GM19025 (cell line): ENCODE measurements at regions not wholly inside any gene's neighbourhood (a gene's known extent, or its start where the extent isn't known, plus 50 kb on each side); places are given as distances from the start of the nearest gene placed in this dataset.

Experiments
- ATAC-seq: cut with Tn5 transposase; IDR thresholded peaks from one replicate; pipeline ENCODE4 v1.9.1; 2021; ENCODE audit warnings: mild to moderate bottlenecking, low read depth, moderate library complexity; ENCODE audit not compliant: unreplicated experiment

GRCh38 chr6:163646866-163647265, 232.3 kb downstream of the QKI start:
- ATAC-seq: no peak

GRCh38 chr6:163646133-163646532, 231.6 kb downstream of the QKI start:
- no peak for ATAC-seq

GRCh38 chr6:163645560-163645959, 231.0 kb downstream of the QKI start:
- no peak for ATAC-seq

GRCh38 chr6:163643866-163644265, 229.3 kb downstream of the QKI start:
- ATAC-seq: no peak

GRCh38 chr6:163641706-163642105, 227.2 kb downstream of the QKI start:
- no peak for ATAC-seq

- ATAC-seq: no peak
Measured at GRCh38 chr6:163640641-163641040, 226.1 kb downstream of the QKI start.

GRCh38 chr6:163637524-163637923, 223.0 kb downstream of the QKI start:
- peak; percentile 81 for ATAC-seq

- no peak for ATAC-seq
Measured at GRCh38 chr6:163635731-163636364, 221.3 kb downstream of the QKI start.

- ATAC-seq: no peak
Measured at GRCh38 chr6:163635315-163635714, 220.8 kb downstream of the QKI start.

GRCh38 chr6:163634211-163635171, 220.0 kb downstream of the QKI start:
- ATAC-seq: no peak

GRCh38 chr6:163630991-163631390, 216.5 kb downstream of the QKI start:
- ATAC-seq: no peak

- no peak for ATAC-seq
Measured at GRCh38 chr6:163630572-163630971, 216.1 kb downstream of the QKI start.

GRCh38 chr6:163630096-163630495, 215.6 kb downstream of the QKI start:
- no peak for ATAC-seq
